DND-41 (cell line): ENCODE measurements at regions not wholly inside any gene's neighbourhood (a gene's known extent, or its start where the extent isn't known, plus 50 kb on each side); places are given as distances from the start of the nearest gene placed in this dataset.

Experiments used
- ATAC-seq: fragments of 200-7000 bp; cut with Tn5 transposase; 3 replicates; pipeline ENCODE4 v1.9.1; 2021; ENCODE audit warnings: low read depth; ENCODE audit not compliant: insufficient read depth
- DNase-seq: peaks from one replicate; pipeline ENCODE4 v3.0.0-alpha.2; 2020
- H2AFZ ChIP-seq: 2 replicates; pipeline ENCODE4 v1.6.0; 2012; ENCODE audit warnings: low read depth, low read length
- H3K27ac ChIP-seq: 2 replicates; pipeline ENCODE4 v1.5.1; 2012; ENCODE audit warnings: low read length, inconsistent platforms
- H3K27me3 ChIP-seq: fragments of 200-600 bp; sonication (generic); 2 replicates; pipeline ENCODE4 v1.6.0; 2012; ENCODE audit warnings: low read length, mild to moderate bottlenecking, inconsistent platforms; ENCODE audit not compliant: insufficient read depth, poor library complexity
- H3K36me3 ChIP-seq: 2 replicates; pipeline ENCODE4 v1.5.1; 2012; ENCODE audit warnings: low read length, inconsistent platforms; ENCODE audit not compliant: insufficient read depth
- H3K4me1 ChIP-seq: 2 replicates; pipeline ENCODE4 v1.5.1; 2012; ENCODE audit warnings: mild to moderate bottlenecking, low read length; ENCODE audit not compliant: insufficient read depth
- H3K4me2 ChIP-seq: 2 replicates; pipeline ENCODE4 v1.6.0; 2012; ENCODE audit warnings: mild to moderate bottlenecking, moderate library complexity, low read length, inconsistent platforms; ENCODE audit not compliant: insufficient read depth
- H3K4me3 ChIP-seq, 2 experiments: fragments of 200-600 bp in 1 of 2; shearing (Covaris generic) in 1 of 2; 2 replicates each; pipeline ENCODE4 v1.5.1; 2012 to 2016; ENCODE audit warnings: inconsistent platforms in 2 of 2, low read length in 2 of 2, mild to moderate bottlenecking in 2 of 2, low read depth in 1 of 2, moderate library complexity in 1 of 2
- H3K79me2 ChIP-seq: 2 replicates; pipeline ENCODE4 v1.6.0; 2012; ENCODE audit warnings: low read length, inconsistent platforms; ENCODE audit not compliant: insufficient read depth
- H3K9ac ChIP-seq: 2 replicates; pipeline ENCODE4 v1.6.0; 2012; ENCODE audit warnings: low read depth, mild to moderate bottlenecking, inconsistent platforms, low read length, moderate library complexity
- H3K9me3 ChIP-seq: 2 replicates; pipeline ENCODE4 v1.5.1; 2012; ENCODE audit warnings: low read length, moderate library complexity, mild to moderate bottlenecking, inconsistent platforms; ENCODE audit not compliant: insufficient read depth, severe bottlenecking
- H4K20me1 ChIP-seq: 2 replicates; pipeline ENCODE4 v1.6.0; 2012; ENCODE audit warnings: low read length; ENCODE audit not compliant: insufficient read depth
- CTCF ChIP-seq: IDR thresholded peaks from 2 replicates; pipeline ENCODE4 v1.5.1; 2012; ENCODE audit warnings: borderline replicate concordance, low read length, moderate library complexity, mild to moderate bottlenecking; ENCODE audit not compliant: poor library complexity, severe bottlenecking; ENCODE audit errors: extremely low read depth
- EZH2 ChIP-seq: IDR thresholded peaks from 3 replicates; pipeline ENCODE4 v1.6.1; 2012; ENCODE audit warnings: borderline replicate concordance, low read depth, mild to moderate bottlenecking, moderate library complexity, low read length, inconsistent platforms; ENCODE audit not compliant: severe bottlenecking

DNA sequence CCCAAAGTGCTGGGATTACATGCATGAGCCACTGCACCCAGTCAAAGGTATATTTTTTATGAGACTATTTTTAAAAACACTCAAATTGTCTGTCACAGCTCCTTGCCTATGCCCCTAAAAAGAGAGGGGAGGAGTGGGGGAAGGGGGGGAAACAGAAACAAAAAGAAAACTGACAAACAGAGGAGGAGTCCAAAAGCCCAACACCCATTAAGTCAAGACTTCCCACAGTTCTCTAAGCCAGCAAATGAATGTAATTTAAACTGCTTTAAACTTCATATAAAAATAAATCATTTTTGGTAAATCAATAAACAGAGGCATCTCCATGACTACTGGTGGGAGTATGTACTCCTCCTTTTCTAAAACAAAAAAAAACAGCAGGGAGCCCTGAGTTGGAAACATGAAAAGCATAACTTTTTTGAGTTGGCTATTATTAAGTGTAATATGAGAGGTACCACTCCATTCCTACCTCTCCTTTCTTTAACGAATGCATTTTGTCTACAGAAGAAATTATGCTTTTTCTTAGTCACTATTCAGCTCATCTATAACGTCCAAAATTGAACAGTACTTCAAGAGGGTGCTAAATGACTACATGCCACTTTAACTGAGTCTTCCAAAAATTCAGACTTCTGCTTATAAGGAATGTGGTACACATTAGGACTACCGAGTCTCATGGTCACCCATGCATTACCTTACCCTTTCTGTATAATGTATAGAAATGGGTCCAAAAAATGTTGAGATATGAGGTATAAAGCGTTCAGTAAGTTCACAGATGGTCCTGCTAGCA lies 119.0 kb upstream of the PRSS16 start:
- ATAC-seq (no peak), DNase-seq (peak; percentile 63)
- Histone ChIP-seq H3K9ac (peak overlapping the region; percentile 83), H3K4me2 (peak overlapping the region; percentile 59), H4K20me1 (no peaks in the 10 kb centered on the region), H3K27ac (peak overlapping the region; percentile 97), H3K27me3 (no peaks in the 10 kb centered on the region), H3K36me3 (peaks cover 3% of the 10 kb centered on the region; the same call in 1 of the 2 replicates), H3K4me3 (peak overlapping the region in 1 of 2 experiments; percentile 29; a peak in 2 of 4 replicates), H2AFZ (peak overlapping the region; percentile 49), H3K9me3 (no peaks in the 10 kb centered on the region), H3K4me1 (peaks cover 55% of the 10 kb centered on the region), H3K79me2 (peaks cover 32% of the 10 kb centered on the region)
- TF ChIP-seq EZH2 (no peak), CTCF (no peak)

DNA sequence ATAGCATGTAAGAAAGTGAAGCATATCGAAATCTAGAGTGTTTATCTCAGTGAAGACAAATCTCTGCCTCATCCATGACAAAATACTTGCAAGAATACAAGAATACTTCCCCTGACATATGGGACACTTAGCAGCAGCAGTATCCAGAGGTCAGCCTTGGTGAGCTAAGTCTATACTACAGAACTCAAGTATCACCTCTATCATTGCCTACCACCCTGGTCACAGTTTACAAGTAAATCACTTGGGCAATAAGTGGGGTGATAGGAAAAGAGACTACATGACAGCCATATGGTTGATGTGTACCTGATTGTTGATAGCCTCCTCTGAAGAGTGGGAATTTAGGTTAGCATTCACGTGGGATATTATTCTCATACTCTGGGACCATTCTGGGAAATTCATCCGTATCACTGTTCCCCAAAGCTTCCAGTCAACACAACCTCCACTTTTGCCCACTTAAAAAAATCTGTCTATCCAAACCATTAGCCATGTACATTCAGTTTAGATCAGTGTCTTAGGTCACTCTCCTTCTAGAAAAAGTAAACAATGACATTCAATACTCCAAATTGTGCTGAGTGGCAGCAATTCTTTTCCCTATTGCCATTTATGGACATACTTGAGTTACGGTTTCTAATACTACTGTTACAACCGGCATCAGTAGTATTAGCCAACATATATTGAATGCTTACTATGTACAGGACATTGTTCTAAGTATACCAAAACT lies 118.2 kb upstream of the PRSS16 start:
- Histone ChIP-seq H3K79me2 (peaks cover 39% of the 10 kb centered on the region), H3K36me3 (peaks cover 3% of the 10 kb centered on the region; the same call in 1 of the 2 replicates), H4K20me1 (no peaks in the 10 kb centered on the region), H2AFZ (no peak overlapping the region), H3K27me3 (no peaks in the 10 kb centered on the region), H3K4me2 (peak overlapping the region; percentile 59), H3K27ac (peak overlapping the region; percentile 97), H3K9me3 (no peaks in the 10 kb centered on the region), H3K9ac (peak overlapping the region; percentile 83), H3K4me1 (peaks cover 60% of the 10 kb centered on the region), H3K4me3 (no peak overlapping the region)
- DNase-seq (no peak), ATAC-seq (no peak)
- TF ChIP-seq CTCF = no peak

GRCh38 chr6:27129917-27130316 lies 117.6 kb upstream of the PRSS16 start:
- DNase-seq (no peak), ATAC-seq (no peak)
- peaks cover 3% of the 10 kb centered on the region; the same call in 1 of the 2 replicates for H3K36me3 ChIP-seq
- no peak overlapping the region for H2AFZ ChIP-seq
- H3K4me3 ChIP-seq = peak overlapping the region in 1 of 2 experiments; percentile 59; a peak in 2 of 4 replicates
- H3K9ac ChIP-seq = peak overlapping the region; percentile 83
- TF ChIP-seq EZH2 = no peak
- TF ChIP-seq CTCF = no peak
- no peaks in the 10 kb centered on the region for H3K27me3 ChIP-seq
- H3K4me2 ChIP-seq = peak overlapping the region; percentile 65
- H3K9me3 ChIP-seq = no peaks in the 10 kb centered on the region
- peak overlapping the region; percentile 97 for H3K27ac ChIP-seq
- no peaks in the 10 kb centered on the region for H4K20me1 ChIP-seq
- H3K4me1 ChIP-seq = peaks cover 67% of the 10 kb centered on the region
- peaks cover 40% of the 10 kb centered on the region for H3K79me2 ChIP-seq
